ENCODE measurements at regions not wholly inside any gene's neighbourhood (a gene's known extent, or its start where the extent isn't known, plus 50 kb on each side); places are given as distances from the start of the nearest gene placed in this dataset.

DNA sequence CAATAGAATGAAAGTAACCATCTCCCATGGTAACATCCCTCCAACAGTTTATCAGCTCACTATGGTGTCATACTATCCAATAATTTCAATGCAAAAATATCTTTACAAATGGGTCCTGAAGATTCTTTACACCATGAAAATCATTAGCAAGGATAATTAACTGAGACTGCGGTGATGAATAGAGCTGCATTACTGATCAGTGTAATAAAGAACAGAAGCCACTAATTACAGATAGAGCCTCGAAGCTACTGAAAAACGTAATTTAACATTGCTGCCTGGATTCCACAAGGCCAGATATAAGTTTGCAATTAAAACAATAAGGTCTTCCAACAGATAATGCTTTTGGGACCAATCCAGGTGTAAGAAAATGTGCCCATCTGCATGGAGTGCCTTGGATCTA is 1245.8 kb upstream of the SLC39A10 start:
- no peaks in the 10 kb centered on the region for H3K36me3 Mint-ChIP-seq (ENCODE audit: low read depth, unreplicated experiment)
- no peak overlapping the region for H3K27ac Mint-ChIP-seq (ENCODE audit: unreplicated experiment)
- Histone ChIP-seq H3K27ac (ENCODE audit: low read depth, low read length) (no peak overlapping the region), H4K20me1 (ENCODE audit: insufficient read depth, low read length) (no peaks in the 10 kb centered on the region), H3K27me3 (ENCODE audit: insufficient read depth, low read length) (no peaks in the 10 kb centered on the region), H3K9ac (ENCODE audit: low read length) (no peak overlapping the region), H3K36me3 (ENCODE audit: insufficient read depth, low read length) (no peaks in the 10 kb centered on the region), H3K4me1 (ENCODE audit: insufficient read depth, low read length) (no peaks in the 10 kb centered on the region), H3K4me3 (ENCODE audit: insufficient read depth, low read depth, low read length) (no peak overlapping the region), H3K9me3 (ENCODE audit: insufficient read depth, low read depth, low read length) (no peaks in the 10 kb centered on the region), H3K79me2 (ENCODE audit: insufficient read depth, low read length) (no peaks in the 10 kb centered on the region), H3K4me2 (ENCODE audit: low read length) (no peak overlapping the region), H2AFZ (ENCODE audit: low read depth, low read length) (no peak overlapping the region)
- H3K4me1 Mint-ChIP-seq (ENCODE audit: low read depth, unreplicated experiment) = no peaks in the 10 kb centered on the region
- no peaks in the 10 kb centered on the region for H3K9me3 Mint-ChIP-seq (ENCODE audit: unreplicated experiment)
- TF ChIP-seq, protein P1, sequence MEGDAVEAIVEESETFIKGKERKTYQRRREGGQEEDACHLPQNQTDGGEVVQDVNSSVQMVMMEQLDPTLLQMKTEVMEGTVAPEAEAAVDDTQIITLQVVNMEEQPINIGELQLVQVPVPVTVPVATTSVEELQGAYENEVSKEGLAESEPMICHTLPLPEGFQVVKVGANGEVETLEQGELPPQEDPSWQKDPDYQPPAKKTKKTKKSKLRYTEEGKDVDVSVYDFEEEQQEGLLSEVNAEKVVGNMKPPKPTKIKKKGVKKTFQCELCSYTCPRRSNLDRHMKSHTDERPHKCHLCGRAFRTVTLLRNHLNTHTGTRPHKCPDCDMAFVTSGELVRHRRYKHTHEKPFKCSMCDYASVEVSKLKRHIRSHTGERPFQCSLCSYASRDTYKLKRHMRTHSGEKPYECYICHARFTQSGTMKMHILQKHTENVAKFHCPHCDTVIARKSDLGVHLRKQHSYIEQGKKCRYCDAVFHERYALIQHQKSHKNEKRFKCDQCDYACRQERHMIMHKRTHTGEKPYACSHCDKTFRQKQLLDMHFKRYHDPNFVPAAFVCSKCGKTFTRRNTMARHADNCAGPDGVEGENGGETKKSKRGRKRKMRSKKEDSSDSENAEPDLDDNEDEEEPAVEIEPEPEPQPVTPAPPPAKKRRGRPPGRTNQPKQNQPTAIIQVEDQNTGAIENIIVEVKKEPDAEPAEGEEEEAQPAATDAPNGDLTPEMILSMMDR (IDR thresholded peaks at IDR 0.05; ENCODE audit: insufficient read depth, low read depth, low read length) = no peak
- TF ChIP-seq EZH2 (IDR thresholded peaks at IDR 0.05; ENCODE audit: insufficient read depth, low read length) = no peak
- no peaks in the 10 kb centered on the region for H3K27me3 Mint-ChIP-seq (ENCODE audit: low read depth, unreplicated experiment)
- H3K4me3 Mint-ChIP-seq (ENCODE audit: unreplicated experiment) = no peak overlapping the region
- FAIRE-seq (no peak), DNase-seq (ENCODE audit: low read depth) (no peak)

DNA sequence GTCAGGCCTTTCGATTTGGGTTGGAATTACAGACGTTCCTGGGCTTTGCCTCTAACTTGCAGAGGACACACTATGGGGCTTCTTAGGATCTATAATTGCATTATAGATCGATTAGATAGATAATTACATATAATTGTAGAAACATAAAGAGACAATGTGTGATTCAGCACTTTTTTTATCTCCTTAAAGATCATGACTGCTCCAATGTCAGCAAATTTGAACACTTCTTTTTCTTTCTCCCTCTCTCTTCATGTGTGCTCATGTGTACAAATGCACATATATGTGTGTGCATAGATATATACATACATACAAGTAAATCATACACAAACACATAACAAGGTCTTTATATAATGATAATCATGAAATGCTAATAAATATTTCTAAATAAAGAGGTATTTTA is 1261.2 kb upstream of the SLC39A10 start:
- Histone ChIP-seq H3K27me3 (ENCODE audit: insufficient read depth, low read length) (no peaks in the 10 kb centered on the region), H4K20me1 (ENCODE audit: insufficient read depth, low read length) (no peaks in the 10 kb centered on the region), H3K9ac (ENCODE audit: low read length) (no peak overlapping the region), H3K36me3 (ENCODE audit: insufficient read depth, low read length) (no peaks in the 10 kb centered on the region), H3K4me3 (ENCODE audit: insufficient read depth, low read depth, low read length) (no peak overlapping the region), H3K79me2 (ENCODE audit: insufficient read depth, low read length) (no peaks in the 10 kb centered on the region), H3K4me1 (ENCODE audit: insufficient read depth, low read length) (no peaks in the 10 kb centered on the region), H3K27ac (ENCODE audit: low read depth, low read length) (no peak overlapping the region), H2AFZ (ENCODE audit: low read depth, low read length) (no peak overlapping the region), H3K9me3 (ENCODE audit: insufficient read depth, low read depth, low read length) (no peaks in the 10 kb centered on the region), H3K4me2 (ENCODE audit: low read length) (no peak overlapping the region)
- H3K9me3 Mint-ChIP-seq (ENCODE audit: unreplicated experiment) = no peaks in the 10 kb centered on the region
- FAIRE-seq = no peak
- no peaks in the 10 kb centered on the region for H3K27me3 Mint-ChIP-seq (ENCODE audit: low read depth, unreplicated experiment)
- no peak overlapping the region for H3K27ac Mint-ChIP-seq (ENCODE audit: unreplicated experiment)
- no peak overlapping the region for H3K4me3 Mint-ChIP-seq (ENCODE audit: unreplicated experiment)
- DNase-seq (ENCODE audit: low read depth) = no peak
- H3K36me3 Mint-ChIP-seq (ENCODE audit: low read depth, unreplicated experiment) = no peaks in the 10 kb centered on the region
- no peaks in the 10 kb centered on the region for H3K4me1 Mint-ChIP-seq (ENCODE audit: low read depth, unreplicated experiment)
- TF ChIP-seq, protein P1 (IDR thresholded peaks at IDR 0.05; ENCODE audit: insufficient read depth, low read depth, low read length) = no peak
- TF ChIP-seq EZH2 (IDR thresholded peaks at IDR 0.05; ENCODE audit: insufficient read depth, low read length) = no peak

DNA sequence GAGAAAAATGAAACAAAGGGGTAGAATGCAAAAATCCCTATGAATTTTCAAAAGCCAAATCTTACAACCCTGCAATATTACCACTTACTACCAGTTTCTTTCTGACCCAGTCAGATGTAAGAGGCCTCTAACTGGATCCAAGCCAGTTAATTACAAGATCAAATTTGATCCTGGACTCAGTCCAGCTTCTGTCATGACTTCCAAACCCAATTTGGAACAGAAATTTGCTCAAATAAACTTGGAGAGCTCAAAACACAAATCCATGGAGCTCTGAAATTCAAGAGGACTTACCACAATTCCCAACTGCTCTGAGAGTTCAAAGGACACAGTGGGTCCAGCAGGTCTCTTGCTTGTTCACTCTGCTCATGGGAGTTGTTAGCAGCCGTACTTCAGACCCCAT is 1271.7 kb upstream of the SLC39A10 start:
- Mint-ChIP-seq H3K27ac (ENCODE audit: unreplicated experiment) (no peak overlapping the region), H3K36me3 (ENCODE audit: low read depth, unreplicated experiment) (no peaks in the 10 kb centered on the region), H3K4me3 (ENCODE audit: unreplicated experiment) (no peak overlapping the region), H3K27me3 (ENCODE audit: low read depth, unreplicated experiment) (no peaks in the 10 kb centered on the region), H3K4me1 (ENCODE audit: low read depth, unreplicated experiment) (no peaks in the 10 kb centered on the region), H3K9me3 (ENCODE audit: unreplicated experiment) (peaks cover 3% of the 10 kb centered on the region)
- Histone ChIP-seq H2AFZ (ENCODE audit: low read depth, low read length) (no peak overlapping the region), H3K9me3 (ENCODE audit: insufficient read depth, low read depth, low read length) (peaks cover 9% of the 10 kb centered on the region), H3K27me3 (ENCODE audit: insufficient read depth, low read length) (no peaks in the 10 kb centered on the region), H3K9ac (ENCODE audit: low read length) (no peak overlapping the region), H3K36me3 (ENCODE audit: insufficient read depth, low read length) (no peaks in the 10 kb centered on the region), H3K4me2 (ENCODE audit: low read length) (no peak overlapping the region), H4K20me1 (ENCODE audit: insufficient read depth, low read length) (no peaks in the 10 kb centered on the region), H3K4me1 (ENCODE audit: insufficient read depth, low read length) (no peaks in the 10 kb centered on the region), H3K27ac (ENCODE audit: low read depth, low read length) (no peak overlapping the region), H3K79me2 (ENCODE audit: insufficient read depth, low read length) (no peaks in the 10 kb centered on the region), H3K4me3 (ENCODE audit: insufficient read depth, low read depth, low read length) (no peak overlapping the region)
- TF ChIP-seq, protein P1 (IDR thresholded peaks at IDR 0.05; ENCODE audit: insufficient read depth, low read depth, low read length) = no peak
- TF ChIP-seq EZH2 (IDR thresholded peaks at IDR 0.05; ENCODE audit: insufficient read depth, low read length) = no peak
- FAIRE-seq (no peak), DNase-seq (ENCODE audit: low read depth) (no peak)
